UCSD-AML1 (cell line): ENCODE measurements at regions not wholly inside any gene's neighbourhood (a gene's known extent, or its start where the extent isn't known, plus 50 kb on each side); places are given as distances from the start of the nearest gene placed in this dataset.
"Not testable (repeated sequence)": the region's sequence is repeated elsewhere in the genome, so short reads cannot be mapped to it uniquely, and the experiment has no call there.

Source experiments
- DNase-seq: peaks from one replicate; lab custom pipeline; 2025; ENCODE audit not compliant: unreplicated experiment; lab: John Stamatoyannopoulos, UW

GRCh38 chr11:106276859-106277436, 199.5 kb downstream of the AASDHPPT start:
- no peak for DNase-seq

- no peak for DNase-seq
Measured at GRCh38 chr11:106277484-106277883, 200.0 kb downstream of the AASDHPPT start.

GRCh38 chr11:106278391-106278790, 200.9 kb downstream of the AASDHPPT start:
- DNase-seq: no peak

- no peak for DNase-seq
Measured at GRCh38 chr11:106280036-106280435, 202.6 kb downstream of the AASDHPPT start.

- DNase-seq: no peak
Measured at GRCh38 chr11:106281455-106282173, 204.2 kb downstream of the AASDHPPT start.

- no peak for DNase-seq
Measured at GRCh38 chr11:106286881-106287504, 209.5 kb downstream of the AASDHPPT start.

- DNase-seq: no peak
Measured at GRCh38 chr11:106288057-106288456, 210.6 kb downstream of the AASDHPPT start.

- DNase-seq: no peak
Measured at GRCh38 chr11:106288822-106289387, 211.4 kb downstream of the AASDHPPT start.

- DNase-seq: no peak
Measured at GRCh38 chr11:106292526-106292925, 215.1 kb downstream of the AASDHPPT start.

- DNase-seq: no peak
Measured at GRCh38 chr11:106295974-106296373, 218.5 kb downstream of the AASDHPPT start.

GRCh38 chr11:106302416-106302815, 225.0 kb downstream of the AASDHPPT start:
- no peak for DNase-seq

GRCh38 chr11:106304274-106304673, 226.8 kb downstream of the AASDHPPT start:
- DNase-seq: no peak

- no peak for DNase-seq
Measured at GRCh38 chr11:106305458-106305857, 228.0 kb downstream of the AASDHPPT start.

GRCh38 chr11:106306942-106307341, 229.5 kb downstream of the AASDHPPT start:
- no peak for DNase-seq

- no peak for DNase-seq
Measured at GRCh38 chr11:106309070-106309684, 231.7 kb downstream of the AASDHPPT start.

GRCh38 chr11:106311531-106312230, 234.2 kb downstream of the AASDHPPT start:
- no peak for DNase-seq

- DNase-seq: not testable (repeated sequence)
Measured at GRCh38 chr11:106317208-106317773, 239.8 kb downstream of the AASDHPPT start.

GRCh38 chr11:106321601-106322000, 244.1 kb downstream of the AASDHPPT start:
- no peak for DNase-seq

GRCh38 chr11:106322106-106322505, 244.6 kb downstream of the AASDHPPT start:
- no peak for DNase-seq

GRCh38 chr11:106326087-106326486, 248.6 kb downstream of the AASDHPPT start:
- DNase-seq: no peak

GRCh38 chr11:106327134-106327533, 249.7 kb downstream of the AASDHPPT start:
- DNase-seq: no peak
